ENCODE measurements at regions not wholly inside any gene's neighbourhood (a gene's known extent, or its start where the extent isn't known, plus 50 kb on each side); places are given as distances from the start of the nearest gene placed in this dataset.

DNA sequence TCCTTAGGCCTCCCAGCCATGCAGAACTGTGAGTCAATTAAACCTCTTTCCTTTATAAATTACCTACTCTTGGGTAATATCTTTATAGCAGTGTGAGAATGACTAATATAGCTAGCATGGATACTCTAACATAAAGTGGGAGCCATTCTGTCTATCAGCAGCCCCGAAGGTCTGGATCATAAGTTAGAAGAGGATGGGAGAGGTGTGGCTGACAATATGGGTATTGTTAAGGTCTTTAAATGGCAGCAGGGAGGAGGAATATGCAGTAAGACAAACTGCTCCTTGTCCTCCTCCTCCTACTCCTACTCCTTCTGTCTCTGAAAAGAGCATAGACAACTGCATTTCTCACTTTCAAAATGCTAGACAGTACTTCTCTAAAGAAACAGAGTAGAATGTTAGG lies 214.0 kb upstream of the C1orf87 start:
- Mint-ChIP-seq H3K27ac (no peak overlapping the region), H3K36me3 (ENCODE audit: low read depth) (no peaks in the 10 kb centered on the region), H3K4me3 (no peak overlapping the region), H3K9me3 (peaks cover 2% of the 10 kb centered on the region), H3K27me3 (no peaks in the 10 kb centered on the region), H3K4me1 (no peaks in the 10 kb centered on the region)
- DNase-seq (no peak), ATAC-seq (ENCODE audit: low read depth) (no peak)
- POLR2A ChIA-PET, result no interaction called here
- intact Hi-C loops (cut with micrococcal nuclease), result loop anchor here (10.0 kb wide), 1 partner anchor 1567 kb away; no protein-coding TSS in a partner anchor
- TF ChIP-seq, protein P1, sequence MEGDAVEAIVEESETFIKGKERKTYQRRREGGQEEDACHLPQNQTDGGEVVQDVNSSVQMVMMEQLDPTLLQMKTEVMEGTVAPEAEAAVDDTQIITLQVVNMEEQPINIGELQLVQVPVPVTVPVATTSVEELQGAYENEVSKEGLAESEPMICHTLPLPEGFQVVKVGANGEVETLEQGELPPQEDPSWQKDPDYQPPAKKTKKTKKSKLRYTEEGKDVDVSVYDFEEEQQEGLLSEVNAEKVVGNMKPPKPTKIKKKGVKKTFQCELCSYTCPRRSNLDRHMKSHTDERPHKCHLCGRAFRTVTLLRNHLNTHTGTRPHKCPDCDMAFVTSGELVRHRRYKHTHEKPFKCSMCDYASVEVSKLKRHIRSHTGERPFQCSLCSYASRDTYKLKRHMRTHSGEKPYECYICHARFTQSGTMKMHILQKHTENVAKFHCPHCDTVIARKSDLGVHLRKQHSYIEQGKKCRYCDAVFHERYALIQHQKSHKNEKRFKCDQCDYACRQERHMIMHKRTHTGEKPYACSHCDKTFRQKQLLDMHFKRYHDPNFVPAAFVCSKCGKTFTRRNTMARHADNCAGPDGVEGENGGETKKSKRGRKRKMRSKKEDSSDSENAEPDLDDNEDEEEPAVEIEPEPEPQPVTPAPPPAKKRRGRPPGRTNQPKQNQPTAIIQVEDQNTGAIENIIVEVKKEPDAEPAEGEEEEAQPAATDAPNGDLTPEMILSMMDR (IDR thresholded peaks at IDR 0.05), result no peak
- CTCF ChIA-PET, result no interaction called here

DNA sequence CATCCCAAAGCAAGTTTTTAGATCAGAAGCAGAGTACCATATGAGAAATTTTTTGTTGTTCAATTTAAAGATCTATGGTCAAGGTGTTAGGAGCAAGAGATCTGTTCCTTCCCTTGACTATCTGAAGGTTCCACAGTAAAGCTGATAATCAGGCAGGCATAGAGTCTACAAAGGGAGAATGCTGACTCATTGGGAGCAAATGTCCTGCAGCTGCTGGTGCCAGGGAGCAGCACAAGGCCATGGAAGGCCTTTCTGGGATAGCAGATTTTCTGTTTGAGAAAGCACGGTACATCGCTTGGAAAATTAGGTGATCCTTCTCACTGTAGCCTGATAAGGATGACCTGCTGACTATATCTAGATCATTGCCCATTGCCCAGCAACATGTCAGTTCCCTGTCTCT lies 210.1 kb upstream of the C1orf87 start:
- ChIA-PET CTCF (no interaction called here), POLR2A (no interaction called here)
- TF ChIP-seq, protein P1 (IDR thresholded peaks at IDR 0.05), result no peak
- H3K9me3 Mint-ChIP-seq, result peaks cover 2% of the 10 kb centered on the region
- DNase-seq, result no peak
- ATAC-seq (ENCODE audit: low read depth), result no peak
- H3K4me3 Mint-ChIP-seq, result no peak overlapping the region
- H3K4me1 Mint-ChIP-seq, result no peaks in the 10 kb centered on the region
- no peaks in the 10 kb centered on the region for H3K27me3 Mint-ChIP-seq
- H3K36me3 Mint-ChIP-seq (ENCODE audit: low read depth), result no peaks in the 10 kb centered on the region
- H3K27ac Mint-ChIP-seq, result no peak overlapping the region
- intact Hi-C loops (cut with micrococcal nuclease), result loop anchor here (5.0 to 10.0 kb wide), 2 partner anchors 1169 to 1571 kb away; no protein-coding TSS in a partner anchor

DNA sequence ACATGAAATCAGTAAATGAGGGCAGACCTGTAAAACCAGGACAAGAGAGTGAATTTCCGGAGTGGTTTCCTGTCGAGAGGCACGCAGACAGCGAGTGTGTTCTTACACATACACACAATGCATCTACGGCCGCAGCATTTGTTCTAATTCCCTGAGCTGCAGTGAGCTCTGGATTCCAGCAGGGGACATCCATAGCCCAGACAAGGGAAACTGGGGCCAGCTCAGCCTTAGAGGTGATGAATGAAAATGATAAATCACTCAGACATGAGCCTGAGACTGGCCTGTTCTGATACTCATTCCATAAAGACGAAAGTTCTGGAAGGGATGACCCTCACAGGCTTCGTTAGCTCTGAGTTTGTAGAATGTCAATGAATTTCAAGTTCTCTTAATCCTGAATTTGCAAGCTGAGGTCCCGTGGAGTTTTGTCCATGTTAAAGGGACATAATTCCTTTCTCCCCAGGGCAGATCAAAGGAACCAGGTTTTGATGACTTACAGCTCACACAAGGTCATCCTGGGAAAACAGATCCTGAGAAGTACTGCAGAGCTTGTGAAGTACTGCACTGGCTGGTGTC lies 207.9 kb upstream of the C1orf87 start:
- POLR2A ChIA-PET, result no interaction called here
- H3K27me3 Mint-ChIP-seq, result no peaks in the 10 kb centered on the region
- DNase-seq (no peak), ATAC-seq (ENCODE audit: low read depth) (no peak)
- H3K36me3 Mint-ChIP-seq (ENCODE audit: low read depth), result no peaks in the 10 kb centered on the region
- TF ChIP-seq, protein P1 (IDR thresholded peaks at IDR 0.05), result no peak
- intact Hi-C loops (cut with micrococcal nuclease), result loop anchor here (5.0 to 10.0 kb wide), 2 partner anchors 1171 to 1573 kb away; no protein-coding TSS in a partner anchor
- no peak overlapping the region for H3K4me3 Mint-ChIP-seq
- no peak overlapping the region for H3K27ac Mint-ChIP-seq
- H3K4me1 Mint-ChIP-seq, result no peaks in the 10 kb centered on the region
- CTCF ChIA-PET, result no interaction called here
- no peaks in the 10 kb centered on the region for H3K9me3 Mint-ChIP-seq

DNA sequence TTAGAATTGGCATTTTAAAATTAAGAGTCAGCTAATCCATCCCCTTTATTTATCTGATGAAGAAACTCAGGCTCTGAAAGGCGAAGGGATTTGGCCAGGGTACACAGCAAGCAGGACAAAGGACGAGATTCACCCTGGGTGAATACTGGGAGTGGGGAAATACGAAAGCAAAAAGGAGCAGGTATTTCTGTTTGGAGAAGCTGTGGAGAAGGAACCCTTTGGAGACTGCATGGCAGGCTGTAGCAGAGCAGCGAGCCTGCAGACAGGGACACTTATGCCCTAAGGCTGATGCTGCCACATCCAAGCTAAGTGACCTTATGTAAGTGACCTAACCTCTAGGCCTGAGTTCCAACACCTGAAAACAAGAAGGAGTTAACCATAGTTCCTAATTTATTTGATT lies 207.2 kb upstream of the C1orf87 start:
- H3K4me3 Mint-ChIP-seq, result no peak overlapping the region
- no peak overlapping the region for H3K27ac Mint-ChIP-seq
- no peaks in the 10 kb centered on the region for H3K9me3 Mint-ChIP-seq
- no peak for DNase-seq
- intact Hi-C loops (cut with micrococcal nuclease), result loop anchor here (5.0 to 10.0 kb wide), 2 partner anchors 1171 to 1574 kb away; no protein-coding TSS in a partner anchor
- POLR2A ChIA-PET, result no interaction called here
- H3K4me1 Mint-ChIP-seq, result no peaks in the 10 kb centered on the region
- TF ChIP-seq, protein P1 (IDR thresholded peaks at IDR 0.05), result no peak
- no peaks in the 10 kb centered on the region for H3K27me3 Mint-ChIP-seq
- ATAC-seq (ENCODE audit: low read depth), result no peak
- H3K36me3 Mint-ChIP-seq (ENCODE audit: low read depth), result no peaks in the 10 kb centered on the region
- CTCF ChIA-PET, result interaction anchor here (0.8 kb wide), 1 partner anchor 484 kb away, joined by 3 read pairs; no protein-coding TSS in a partner anchor

DNA sequence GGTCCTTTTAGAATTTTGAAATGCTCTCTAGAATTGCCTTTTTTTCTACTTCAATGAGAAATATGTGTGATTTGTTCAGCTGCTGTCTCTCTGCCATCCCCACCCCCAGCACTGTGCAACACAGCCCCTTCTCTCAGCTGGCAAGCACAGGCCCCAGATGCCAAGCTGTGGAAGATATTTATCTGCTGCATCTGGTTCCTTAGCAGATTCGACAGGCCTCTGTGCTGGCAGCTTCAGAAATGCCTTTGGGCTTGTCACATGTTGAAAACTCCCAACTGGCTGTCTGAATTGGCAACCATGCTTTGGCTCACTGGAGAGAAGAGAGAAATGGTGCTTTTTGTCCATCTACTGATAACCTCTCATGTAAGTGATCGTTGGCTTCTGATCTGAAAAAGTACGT lies 206.7 kb upstream of the C1orf87 start:
- no peaks in the 10 kb centered on the region for H3K36me3 Mint-ChIP-seq (ENCODE audit: low read depth)
- TF ChIP-seq, protein P1 (IDR thresholded peaks at IDR 0.05), result no peak
- no peaks in the 10 kb centered on the region for H3K9me3 Mint-ChIP-seq
- no peak overlapping the region for H3K4me3 Mint-ChIP-seq
- ATAC-seq (ENCODE audit: low read depth), result no peak
- H3K27me3 Mint-ChIP-seq, result no peaks in the 10 kb centered on the region
- no peaks in the 10 kb centered on the region for H3K4me1 Mint-ChIP-seq
- H3K27ac Mint-ChIP-seq, result no peak overlapping the region
- intact Hi-C loops (cut with micrococcal nuclease), result loop anchor here (5.0 to 10.0 kb wide), 2 partner anchors 1172 to 1575 kb away; no protein-coding TSS in a partner anchor
- ChIA-PET POLR2A (no interaction called here), CTCF (interaction anchor here (0.8 kb wide), 1 partner anchor 485 kb away, joined by 3 read pairs; no protein-coding TSS in a partner anchor)
- no peak for DNase-seq
